Endothelial cell of umbilical vein (primary cell): ENCODE measurements at regions not wholly inside any gene's neighbourhood (a gene's known extent, or its start where the extent isn't known, plus 50 kb on each side); places are given as distances from the start of the nearest gene placed in this dataset.

Source experiments
- BruUV-seq: library from RNA; stranded (reverse); fragments of 400-500 nt; replicated peaks from 2 replicates; lab custom pipeline; 2021; lab: Mats Ljungman, UMichigan
- CTCF ChIA-PET: fragments of 300-600, 350-600 bp; sonication (Branson Sonifier 250); formaldehyde crosslinking; loops from one replicate; lab custom pipeline; 2021; ENCODE audit warnings: antibody characterized with exemption, inconsistent platforms; lab: Charles Lee
- POLR2A ChIA-PET: fragments of 300-600, 350-600 bp; sonication (Branson Sonifier 250); formaldehyde crosslinking; loops from one replicate; lab custom pipeline; 2021; ENCODE audit warnings: antibody characterized with exemption, inconsistent platforms; lab: Charles Lee
- DNase-seq: peaks from one replicate; pipeline ENCODE4 v3.0.0-alpha.2; 2011; ENCODE audit warnings: low read depth, low spot score
- FAIRE-seq: peaks from 2 replicates; lab custom pipeline; 2011; peaks lifted over from hg19 to GRCh38; lab: Jason Lieb, UNC
- H2AFZ ChIP-seq: 2 replicates; pipeline ENCODE4 v1.6.0; 2012; ENCODE audit warnings: low read depth, low read length, control low read depth, inconsistent platforms
- H3K27ac ChIP-seq: 2 replicates; pipeline ENCODE4 v1.5.1; 2011; ENCODE audit warnings: low read depth, mild to moderate bottlenecking, control low read depth, low read length, moderate library complexity; ENCODE audit not compliant: insufficient read depth
- H3K27me3 ChIP-seq, 2 experiments: 2 replicates each; pipeline versions ENCODE4 v1.6.0 to v1.6.1; 2011; ENCODE audit warnings: low read length in 2 of 2, mixed read lengths in 1 of 2; ENCODE audit not compliant: control insufficient read depth in 2 of 2, insufficient read depth in 2 of 2
- H3K36me3 ChIP-seq, 2 experiments: 2 replicates in 1 of 2; 3 replicates in 1 of 2; pipeline ENCODE4 v1.5.1; 2011; ENCODE audit warnings: low read length in 2 of 2, mild to moderate bottlenecking in 1 of 2, moderate library complexity in 1 of 2; ENCODE audit not compliant: control insufficient read depth in 2 of 2, insufficient read depth in 2 of 2; ENCODE audit errors: extremely low read depth in 1 of 2
- H3K4me1 ChIP-seq: 3 replicates; pipeline ENCODE4 v1.5.1; 2011; ENCODE audit warnings: mild to moderate bottlenecking, low read length; ENCODE audit not compliant: control insufficient read depth, insufficient read depth; ENCODE audit errors: extremely low read depth
- H3K4me2 ChIP-seq: 2 replicates; pipeline ENCODE4 v1.6.1; 2011; ENCODE audit warnings: low read length, control low read depth, mixed read lengths; ENCODE audit not compliant: insufficient read depth
- H3K4me3 ChIP-seq, 3 experiments: fragments of 200-600 bp in 1 of 3; sonication (generic), shearing (Covaris generic) in 1 of 3; replicated peaks in 1 of 3; 2 replicates each; pipeline ENCODE4 v1.5.1; 2011 to 2016; ENCODE audit warnings: control low read depth in 3 of 3, low read length in 3 of 3, mild to moderate bottlenecking in 2 of 3, inconsistent platforms in 1 of 3, low read depth in 1 of 3, moderate library complexity in 1 of 3; ENCODE audit not compliant: insufficient read depth in 1 of 3
- H3K79me2 ChIP-seq: 2 replicates; pipeline ENCODE4 v1.6.0; 2012; ENCODE audit warnings: low read length, inconsistent platforms; ENCODE audit not compliant: control insufficient read depth, insufficient read depth
- H3K9ac ChIP-seq: replicated peaks from 2 replicates; pipeline ENCODE3; 2011; ENCODE audit warnings: low read length, control low read depth; ENCODE audit not compliant: insufficient read depth; ENCODE audit errors: extremely low read depth
- H3K9me1 ChIP-seq: replicated peaks from 3 replicates; pipeline ENCODE4 v1.6.0; 2011; ENCODE audit warnings: mild to moderate bottlenecking, low read length; ENCODE audit not compliant: control insufficient read depth, insufficient read depth; ENCODE audit errors: extremely low read depth
- H3K9me3 ChIP-seq: replicated peaks from 2 replicates; pipeline ENCODE4 v1.5.1; 2012; ENCODE audit warnings: low read length, inconsistent platforms; ENCODE audit not compliant: control insufficient read depth, insufficient read depth
- H4K20me1 ChIP-seq: replicated peaks from 2 replicates; pipeline ENCODE3; 2011; ENCODE audit warnings: mild to moderate bottlenecking, low read length; ENCODE audit not compliant: control insufficient read depth, insufficient read depth; ENCODE audit errors: extremely low read depth
- EZH2 ChIP-seq: IDR thresholded peaks from 2 replicates; pipeline ENCODE4 v1.6.1; 2012; ENCODE audit warnings: borderline replicate concordance, low read depth, mild to moderate bottlenecking, moderate library complexity, low read length, inconsistent platforms; ENCODE audit not compliant: severe bottlenecking
- FOS ChIP-seq: IDR thresholded peaks from 2 replicates; pipeline ENCODE4 v1.6.1; 2011; ENCODE audit warnings: mild to moderate bottlenecking, low read length, moderate library complexity, borderline replicate concordance; ENCODE audit not compliant: insufficient read depth
- GATA2 ChIP-seq: IDR thresholded peaks from 2 replicates; pipeline ENCODE4 v1.7.0; 2011; ENCODE audit warnings: low read depth, mild to moderate bottlenecking, moderate library complexity, mixed read lengths, low read length; ENCODE audit not compliant: insufficient read length, insufficient read depth
- JUN ChIP-seq: IDR thresholded peaks from 2 replicates; pipeline ENCODE4 v1.6.1; 2011; ENCODE audit warnings: borderline replicate concordance, low read depth; ENCODE audit not compliant: insufficient read length, insufficient read depth
- MYC ChIP-seq: IDR thresholded peaks from one replicate; pipeline ENCODE4 v1.6.1; 2011; ENCODE audit warnings: mild to moderate bottlenecking, low read depth, low read length
- POLR2A ChIP-seq: IDR thresholded peaks from 2 replicates; pipeline ENCODE4 v1.6.1; 2012; ENCODE audit warnings: low read depth, mild to moderate bottlenecking, control low read depth, low read length
- POLR2AphosphoS5 ChIP-seq: IDR thresholded peaks from 2 replicates; pipeline ENCODE4 v1.6.1; 2012; ENCODE audit warnings: low read depth, mild to moderate bottlenecking, control low read depth, low read length, moderate library complexity; ENCODE audit not compliant: insufficient read depth
- dilution Hi-C: fragments of 300-500 bp; cut with MboI; formaldehyde crosslinking; loops from one replicate; pipeline ENCODE4 v1.15.0; 2019; ENCODE audit warnings: low sequenced_read_pairs; ENCODE audit not compliant: extremely low pct_ligation_motif_present
- intact Hi-C: fragments of 100-400 bp; cut with micrococcal nuclease; formaldehyde crosslinking; loops from one replicate; pipeline ENCODE4 v1.10.0; 2022
- TF ChIP-seq, protein P1 (sequence below): IDR thresholded peaks from 2 replicates; pipeline ENCODE4 v1.6.1; 2011; ENCODE audit not compliant: insufficient read depth, insufficient read length
- TF ChIP-seq, protein P2 (sequence below), 2 donors: IDR thresholded peaks; 1 replicate in 1 of 2; 2 replicates in 1 of 2; pipeline ENCODE4 v1.5.1; 2011; ENCODE audit warnings: low read length in 2 of 2, mild to moderate bottlenecking in 2 of 2, moderate library complexity in 2 of 2, control low read depth in 1 of 2, inconsistent platforms in 1 of 2, low read depth in 1 of 2; ENCODE audit not compliant: insufficient read depth in 1 of 2; ENCODE audit errors: extremely low read depth in 1 of 2

DNA sequence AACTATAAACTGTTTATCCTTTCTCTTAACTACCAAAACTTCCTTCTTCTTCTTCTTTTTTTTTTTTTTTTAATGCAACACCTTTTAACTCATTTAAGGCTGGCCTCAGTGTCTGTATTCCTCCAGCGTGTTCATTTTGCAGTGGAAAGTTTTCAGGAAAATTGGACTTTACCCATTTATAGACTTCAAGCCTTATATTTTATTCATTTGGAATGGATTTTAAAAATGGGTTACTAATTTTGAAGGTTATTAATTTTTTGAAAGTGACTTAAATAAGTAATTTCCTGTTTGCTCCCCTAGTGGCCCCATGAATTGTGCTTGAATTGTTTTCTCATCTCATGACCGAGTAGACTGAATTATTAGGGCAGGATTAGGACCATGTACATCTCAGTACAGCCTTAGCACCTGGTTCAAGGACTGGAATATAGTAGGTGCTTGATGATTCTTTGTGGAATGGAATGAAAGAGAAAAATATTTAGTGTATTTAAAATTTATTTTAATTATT, 282.7 kb downstream of the ANKRD50 start:
- dilution Hi-C loops, result no loop called here
- no peaks in the 10 kb centered on the region for H3K9me1 ChIP-seq
- no peaks in the 10 kb centered on the region for H4K20me1 ChIP-seq
- intact Hi-C loops, result loop anchor here (1.0 to 10.0 kb wide), 7 partner anchors 95 to 965 kb away; no protein-coding TSS in a partner anchor
- DNase-seq, result peak; percentile 69
- peak overlapping the region; percentile 100 for H3K27ac ChIP-seq
- no peak for FAIRE-seq
- peaks cover 80% of the 10 kb centered on the region for H3K4me1 ChIP-seq
- peaks cover 8% of the 10 kb centered on the region for H3K79me2 ChIP-seq
- peak overlapping the region; percentile 43 for H3K4me2 ChIP-seq
- ChIA-PET POLR2A (interaction anchor here (1.0 kb wide), 1 partner anchor 96 kb away, joined by 3 read pairs; no protein-coding TSS in a partner anchor), CTCF (interaction anchor here (0.8 to 4.3 kb wide), 5 partner anchors 49 to 210 kb away, joined by 3 to 39 read pairs (median 6); no protein-coding TSS in a partner anchor)
- BruUV-seq, result TSS peak; percentile 1
- no peak overlapping the region for H2AFZ ChIP-seq
- no peak for TF ChIP-seq POLR2AphosphoS5
- TF ChIP-seq, protein P1, sequence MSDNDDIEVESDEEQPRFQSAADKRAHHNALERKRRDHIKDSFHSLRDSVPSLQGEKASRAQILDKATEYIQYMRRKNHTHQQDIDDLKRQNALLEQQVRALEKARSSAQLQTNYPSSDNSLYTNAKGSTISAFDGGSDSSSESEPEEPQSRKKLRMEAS, result no peak
- no peak for TF ChIP-seq MYC
- no peak for TF ChIP-seq JUN
- peak overlapping the region; percentile 52 for H3K9ac ChIP-seq
- no peaks in the 10 kb centered on the region for H3K36me3 ChIP-seq
- H3K27me3 ChIP-seq, result no peaks in the 10 kb centered on the region
- H3K9me3 ChIP-seq, result no peaks in the 10 kb centered on the region
- H3K4me3 ChIP-seq, result no peak overlapping the region

DNA sequence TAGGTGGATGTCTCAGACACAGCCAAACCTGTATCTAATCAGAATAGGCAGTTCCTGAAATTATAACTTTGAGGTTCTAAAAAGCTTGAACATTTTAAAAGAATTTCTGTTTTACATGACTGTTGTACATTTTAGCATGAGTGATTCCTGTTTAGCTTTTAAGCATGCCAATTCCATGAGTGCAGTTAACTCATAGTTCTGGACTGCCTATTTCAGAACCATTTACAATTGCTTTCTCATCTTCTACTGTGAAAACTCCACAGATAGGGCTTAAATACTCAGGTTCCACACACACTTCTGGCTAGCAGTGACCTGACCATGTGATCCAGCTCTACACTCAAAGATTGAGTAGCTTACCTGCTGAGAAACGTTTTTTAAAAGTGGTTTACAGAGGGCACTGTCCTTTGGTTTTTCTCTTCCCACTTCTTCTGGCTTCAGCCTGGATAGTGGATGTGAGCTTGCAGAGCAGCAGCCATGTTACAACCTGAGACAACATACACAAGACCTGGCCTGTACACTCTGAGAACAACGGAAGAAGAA, 280.8 kb downstream of the ANKRD50 start:
- peaks cover 81% of the 10 kb centered on the region for H3K4me1 ChIP-seq
- peak overlapping the region; percentile 58 for H2AFZ ChIP-seq
- no peaks in the 10 kb centered on the region for H3K36me3 ChIP-seq
- FAIRE-seq (peak; percentile 15), DNase-seq (peak; percentile 51)
- peak overlapping the region; percentile 89 for H3K9ac ChIP-seq
- peak overlapping the region in 1 of 3 experiments; percentile 24 for H3K4me3 ChIP-seq
- no peaks in the 10 kb centered on the region for H3K9me3 ChIP-seq
- H3K9me1 ChIP-seq, result no peaks in the 10 kb centered on the region
- TF ChIP-seq POLR2AphosphoS5 (no peak), GATA2 (no peak), FOS (no peak), JUN (no peak), POLR2A (no peak), EZH2 (no peak), MYC (no peak)
- TF ChIP-seq, protein P1, result no peak
- TF ChIP-seq, protein P2, sequence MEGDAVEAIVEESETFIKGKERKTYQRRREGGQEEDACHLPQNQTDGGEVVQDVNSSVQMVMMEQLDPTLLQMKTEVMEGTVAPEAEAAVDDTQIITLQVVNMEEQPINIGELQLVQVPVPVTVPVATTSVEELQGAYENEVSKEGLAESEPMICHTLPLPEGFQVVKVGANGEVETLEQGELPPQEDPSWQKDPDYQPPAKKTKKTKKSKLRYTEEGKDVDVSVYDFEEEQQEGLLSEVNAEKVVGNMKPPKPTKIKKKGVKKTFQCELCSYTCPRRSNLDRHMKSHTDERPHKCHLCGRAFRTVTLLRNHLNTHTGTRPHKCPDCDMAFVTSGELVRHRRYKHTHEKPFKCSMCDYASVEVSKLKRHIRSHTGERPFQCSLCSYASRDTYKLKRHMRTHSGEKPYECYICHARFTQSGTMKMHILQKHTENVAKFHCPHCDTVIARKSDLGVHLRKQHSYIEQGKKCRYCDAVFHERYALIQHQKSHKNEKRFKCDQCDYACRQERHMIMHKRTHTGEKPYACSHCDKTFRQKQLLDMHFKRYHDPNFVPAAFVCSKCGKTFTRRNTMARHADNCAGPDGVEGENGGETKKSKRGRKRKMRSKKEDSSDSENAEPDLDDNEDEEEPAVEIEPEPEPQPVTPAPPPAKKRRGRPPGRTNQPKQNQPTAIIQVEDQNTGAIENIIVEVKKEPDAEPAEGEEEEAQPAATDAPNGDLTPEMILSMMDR (IDR thresholded peaks at IDR 0.05; ENCODE audit: extremely low read depth in 1 of 2, insufficient read depth in 1 of 2, low read depth in 1 of 2, low read length in 2 of 2), result no peak
- ChIA-PET CTCF (interaction anchor here (1.1 to 3.7 kb wide), 4 partner anchors 47 to 851 kb away, joined by 3 to 39 read pairs (median 4); no protein-coding TSS in a partner anchor), POLR2A (interaction anchor here (1.4 to 2.3 kb wide), 2 partner anchors 97 to 280 kb away, joined by 3 to 9 read pairs; partner anchors contain the start of gene ANKRD50)
- BruUV-seq, result TSS peak; percentile 47
- no peaks in the 10 kb centered on the region for H4K20me1 ChIP-seq
- H3K79me2 ChIP-seq, result peaks cover 8% of the 10 kb centered on the region
- peak overlapping the region; percentile 78 for H3K4me2 ChIP-seq
- peak overlapping the region; percentile 100 for H3K27ac ChIP-seq
- intact Hi-C loops (loop anchor here (1.0 to 10.0 kb wide), 4 partner anchors 445 to 963 kb away; no protein-coding TSS in a partner anchor), dilution Hi-C loops (no loop called here)
- H3K27me3 ChIP-seq, result no peaks in the 10 kb centered on the region
